Uterus (tissue), 3 donors: ENCODE measurements at regions not wholly inside any gene's neighbourhood (a gene's known extent, or its start where the extent isn't known, plus 50 kb on each side); places are given as distances from the start of the nearest gene placed in this dataset.

Experiments used
- DNase-seq, 2 donors: peaks; one replicate each; pipeline ENCODE4 v3.0.0-alpha.2; 2019 to 2020
- H3K27ac ChIP-seq, 2 donors: fragments of 200-600 bp; sonication (generic); 1 replicate in 1 of 2; 2 replicates in 1 of 2; pipeline ENCODE4 v1.5.1; 2016 to 2018
- H3K27me3 ChIP-seq, 2 donors: fragments of 200-600 bp; sonication (generic); one replicate each; pipeline ENCODE4 v1.5.1; 2018 to 2019; ENCODE audit warnings: control low read depth in 1 of 2
- H3K36me3 ChIP-seq, 2 donors: fragments of 200-600 bp; sonication (generic); one replicate each; pipeline ENCODE4 v1.5.1; 2019; ENCODE audit warnings: control low read depth in 1 of 2
- H3K4me1 ChIP-seq, 2 donors: fragments of 200-600 bp; sonication (generic); one replicate each; pipeline ENCODE4 v1.5.1; 2018 to 2019; ENCODE audit warnings: control low read depth in 1 of 2
- H3K4me3 ChIP-seq, 2 donors: fragments of 200-600 bp; sonication (generic); 1 replicate in 1 of 2; 2 replicates in 1 of 2; pipeline ENCODE4 v1.5.1; 2018 to 2019; ENCODE audit warnings: mild to moderate bottlenecking in 1 of 2
- H3K9me3 ChIP-seq, 2 donors: fragments of 200-600 bp; sonication (generic); one replicate each; pipeline ENCODE4 v1.5.1; 2019; ENCODE audit warnings: control low read depth in 1 of 2
- CTCF ChIP-seq, 4 experiments: fragments of 200-600 bp in 2 of 4; fragments of 450-650 bp in 2 of 4; sonication (generic) in 2 of 4; IDR thresholded peaks; one replicate each; pipeline ENCODE4 v1.5.1; 2016 to 2019; ENCODE audit warnings: antibody characterized with exemption in 4 of 4, mild to moderate bottlenecking in 2 of 4, moderate library complexity in 1 of 4
- POLR2A ChIP-seq, 2 donors: fragments of 450-650 bp; IDR thresholded peaks; one replicate each; pipeline ENCODE4 v1.6.1; 2016; ENCODE audit warnings: antibody characterized with exemption in 2 of 2, mild to moderate bottlenecking in 1 of 2, moderate library complexity in 1 of 2
- intact Hi-C: fragments of 100-400 bp; cut with DNase I; formaldehyde crosslinking; loops from one replicate; pipeline ENCODE4 v1.15.1; 2023; ENCODE audit warnings: low total_unique reads
- donor health status: DM: yes; HTN: yes; CAD: no.

DNA sequence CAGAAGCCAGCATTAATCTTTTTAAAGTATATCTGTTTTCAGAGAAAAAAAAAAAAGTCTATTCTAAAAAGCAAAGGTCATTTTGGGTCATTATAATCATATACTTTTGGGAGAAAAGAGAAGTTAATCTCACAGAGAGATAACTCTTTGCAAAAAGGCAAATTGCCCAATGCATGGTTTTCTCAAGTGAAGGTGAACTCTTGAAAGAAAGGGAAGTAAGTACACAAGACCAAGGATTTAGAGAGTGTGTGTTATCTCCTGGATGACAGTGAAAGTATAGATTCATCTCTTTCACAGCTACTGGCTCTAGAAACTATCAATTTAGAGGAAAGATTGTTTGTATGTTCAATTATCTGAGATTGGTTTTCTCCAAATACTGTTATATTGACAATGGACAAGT lies 151.4 kb downstream of the CD8B2 start:
- Histone ChIP-seq H3K9me3 (no peaks in the 10 kb centered on the region), H3K4me1 (no peaks in the 10 kb centered on the region), H3K27me3 (no peaks in the 10 kb centered on the region), H3K36me3 (no peaks in the 10 kb centered on the region), H3K27ac (no peak overlapping the region), H3K4me3 (no peak overlapping the region)
- intact Hi-C loops, result no loop called here
- TF ChIP-seq POLR2A (IDR thresholded peaks at IDR 0.05), result no peak
- TF ChIP-seq CTCF (IDR thresholded peaks at IDR 0.05), result no peak
- no peak for DNase-seq

GRCh38 chr2:106642679-106643078 lies 155.5 kb downstream of the CD8B2 start:
- Histone ChIP-seq H3K27me3 (no peaks in the 10 kb centered on the region), H3K36me3 (no peaks in the 10 kb centered on the region), H3K4me3 (no peak overlapping the region), H3K4me1 (no peaks in the 10 kb centered on the region), H3K9me3 (no peaks in the 10 kb centered on the region), H3K27ac (no peak overlapping the region)
- intact Hi-C loops, result no loop called here
- DNase-seq, result no peak
- TF ChIP-seq POLR2A (IDR thresholded peaks at IDR 0.05) (no peak), CTCF (IDR thresholded peaks at IDR 0.05) (no peak)

- TF ChIP-seq POLR2A (IDR thresholded peaks at IDR 0.05) (no peak), CTCF (IDR thresholded peaks at IDR 0.05) (no peak)
- Histone ChIP-seq H3K9me3 (no peaks in the 10 kb centered on the region), H3K27me3 (no peaks in the 10 kb centered on the region), H3K4me1 (no peaks in the 10 kb centered on the region), H3K27ac (no peak overlapping the region), H3K36me3 (no peaks in the 10 kb centered on the region), H3K4me3 (no peak overlapping the region)
- DNase-seq, result no peak
- intact Hi-C loops, result no loop called here
Measured at GRCh38 chr2:106644623-106645022, 157.5 kb downstream of the CD8B2 start.

GRCh38 chr2:106646605-106647004 lies 159.4 kb downstream of the CD8B2 start:
- intact Hi-C loops, result no loop called here
- Histone ChIP-seq H3K27ac (no peak overlapping the region), H3K36me3 (no peaks in the 10 kb centered on the region), H3K4me1 (no peaks in the 10 kb centered on the region), H3K27me3 (no peaks in the 10 kb centered on the region), H3K9me3 (no peaks in the 10 kb centered on the region), H3K4me3 (no peak overlapping the region)
- TF ChIP-seq CTCF (IDR thresholded peaks at IDR 0.05), result no peak
- no peak for TF ChIP-seq POLR2A (IDR thresholded peaks at IDR 0.05)
- DNase-seq, result no peak

DNA sequence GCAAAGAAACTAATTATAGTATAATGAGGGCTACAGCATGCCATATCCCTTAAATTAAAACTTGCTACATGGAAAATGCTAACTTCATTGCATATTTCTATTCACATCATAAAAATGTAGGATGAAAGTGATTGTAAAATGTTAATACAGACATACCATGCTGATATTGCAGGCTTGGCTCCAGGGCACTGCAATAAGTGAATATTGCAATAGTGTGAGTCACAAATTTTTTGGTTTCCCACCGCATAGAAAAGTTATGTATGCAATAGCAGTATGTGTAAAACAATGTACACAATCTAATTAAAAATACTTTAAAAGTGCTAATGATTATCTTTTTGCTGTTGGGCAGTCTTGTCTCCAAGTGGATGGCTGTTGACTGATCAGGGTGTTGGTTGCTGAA lies 162.1 kb downstream of the CD8B2 start:
- intact Hi-C loops, result no loop called here
- TF ChIP-seq POLR2A (IDR thresholded peaks at IDR 0.05), result no peak
- TF ChIP-seq CTCF (IDR thresholded peaks at IDR 0.05), result no peak
- Histone ChIP-seq H3K27me3 (no peaks in the 10 kb centered on the region), H3K4me3 (no peak overlapping the region), H3K27ac (no peak overlapping the region), H3K36me3 (no peaks in the 10 kb centered on the region), H3K9me3 (no peaks in the 10 kb centered on the region), H3K4me1 (no peaks in the 10 kb centered on the region)
- DNase-seq, result no peak
